Keratinocyte (primary cell): ENCODE measurements at regions not wholly inside any gene's neighbourhood (a gene's known extent, or its start where the extent isn't known, plus 50 kb on each side); places are given as distances from the start of the nearest gene placed in this dataset.

Source experiments
- DNase-seq: peaks from one replicate; pipeline ENCODE4 v3.0.0-alpha.2; 2011; ENCODE audit warnings: low read depth, missing footprints, low spot score
- FAIRE-seq: peaks from 2 replicates; lab custom pipeline; 2011; peaks lifted over from hg19 to GRCh38; lab: Jason Lieb, UNC
- H2AFZ ChIP-seq: 2 replicates; pipeline ENCODE4 v1.6.0; 2012; ENCODE audit warnings: low read length, control low read depth, inconsistent platforms; ENCODE audit not compliant: control insufficient read depth
- H3K27ac ChIP-seq: 2 replicates; pipeline ENCODE4 v1.5.1; 2011; ENCODE audit warnings: low read length; ENCODE audit not compliant: control insufficient read depth, insufficient read depth
- H3K27me3 ChIP-seq: 3 replicates; pipeline ENCODE4 v1.6.0; 2011; ENCODE audit warnings: low read length; ENCODE audit not compliant: control insufficient read depth, insufficient read depth; ENCODE audit errors: extremely low read depth
- H3K36me3 ChIP-seq, 2 experiments: 2 replicates in 1 of 2; 3 replicates in 1 of 2; pipeline ENCODE4 v1.5.1; 2011; ENCODE audit warnings: low read length in 2 of 2, mild to moderate bottlenecking in 1 of 2; ENCODE audit not compliant: control insufficient read depth in 2 of 2, insufficient read depth in 2 of 2; ENCODE audit errors: extremely low read depth in 1 of 2
- H3K4me1 ChIP-seq: 3 replicates; pipeline ENCODE4 v1.5.1; 2011; ENCODE audit warnings: low read length; ENCODE audit not compliant: control insufficient read depth, insufficient read depth; ENCODE audit errors: extremely low read depth
- H3K4me2 ChIP-seq: 3 replicates; pipeline ENCODE4 v1.6.0; 2011; ENCODE audit warnings: low read depth, low read length; ENCODE audit not compliant: control insufficient read depth, insufficient read depth; ENCODE audit errors: extremely low read depth
- H3K4me3 ChIP-seq, 3 experiments: fragments of 200-600 bp in 1 of 3; sonication (generic) in 1 of 3; 2 replicates in 2 of 3; 3 replicates in 1 of 3; pipeline ENCODE4 v1.5.1; 2011 to 2016; ENCODE audit warnings: low read length in 3 of 3, mild to moderate bottlenecking in 3 of 3, control low read depth in 2 of 3, inconsistent platforms in 1 of 3, low read depth in 1 of 3, mixed read lengths in 1 of 3, mixed run types in 1 of 3, moderate library complexity in 1 of 3; ENCODE audit not compliant: control insufficient read depth in 2 of 3, insufficient read depth in 2 of 3; ENCODE audit errors: extremely low read depth in 1 of 3
- H3K79me2 ChIP-seq: 2 replicates; pipeline ENCODE4 v1.6.0; 2012; ENCODE audit warnings: low read length; ENCODE audit not compliant: control insufficient read depth, insufficient read depth
- H3K9ac ChIP-seq: 3 replicates; pipeline ENCODE4 v1.6.0; 2011; ENCODE audit warnings: low read length; ENCODE audit not compliant: control insufficient read depth, insufficient read depth; ENCODE audit errors: extremely low read depth
- H3K9me1 ChIP-seq: 3 replicates; pipeline ENCODE4 v1.6.0; 2011; ENCODE audit warnings: low read length; ENCODE audit not compliant: control insufficient read depth, insufficient read depth; ENCODE audit errors: extremely low read depth
- H3K9me3 ChIP-seq: 2 replicates; pipeline ENCODE4 v1.5.1; 2012; ENCODE audit warnings: low read depth, low read length; ENCODE audit not compliant: control insufficient read depth
- H4K20me1 ChIP-seq: 3 replicates; pipeline ENCODE4 v1.6.0; 2011; ENCODE audit warnings: low read length; ENCODE audit not compliant: control insufficient read depth, insufficient read depth; ENCODE audit errors: extremely low read depth
- CTCF ChIP-seq, 3 experiments: IDR thresholded peaks in 1 of 3; conservative IDR thresholded peaks in 1 of 3; optimal IDR thresholded peaks in 1 of 3; 2 replicates in 2 of 3; 3 replicates in 1 of 3; pipeline versions ENCODE3 to v1.5.1; 2011; ENCODE audit warnings: low read length in 3 of 3, mild to moderate bottlenecking in 3 of 3, moderate library complexity in 2 of 3, control low read depth in 1 of 3, inconsistent platforms in 1 of 3; ENCODE audit not compliant: insufficient read depth in 2 of 3; ENCODE audit errors: extremely low read depth in 1 of 3
- EZH2 ChIP-seq: IDR thresholded peaks from one replicate; pipeline ENCODE4 v1.6.1; 2012; ENCODE audit warnings: inconsistent platforms, mild to moderate bottlenecking, low read length, moderate library complexity
- dilution Hi-C: fragments of 300-500 bp; cut with MboI; formaldehyde crosslinking; loops from one replicate; pipeline ENCODE4 v1.7.0; 2020; ENCODE audit warnings: low sequenced_read_pairs; ENCODE audit not compliant: extremely low pct_ligation_motif_present

DNA sequence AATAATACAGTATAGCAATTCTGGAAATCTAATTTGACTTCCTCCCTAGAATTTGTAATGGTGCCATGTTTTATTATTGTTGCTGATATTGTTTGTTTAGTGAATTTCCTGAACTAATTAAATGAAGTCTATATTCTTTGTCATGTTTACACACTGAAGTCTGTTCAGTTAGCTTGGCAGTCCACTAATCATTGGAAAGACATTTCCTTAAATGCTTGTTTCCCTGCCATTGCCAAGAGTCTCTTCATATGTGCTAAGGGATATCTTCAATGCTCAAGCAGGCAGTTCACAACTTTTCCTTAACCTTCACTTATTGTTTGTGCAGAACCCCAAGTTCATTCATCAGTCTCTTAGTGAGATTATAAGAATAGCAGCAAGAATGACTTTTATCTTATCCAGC, 755.3 kb downstream of the INHBA start:
- H3K79me2 ChIP-seq: no peaks in the 10 kb centered on the region
- DNase-seq (no peak), FAIRE-seq (no peak)
- H3K9ac ChIP-seq: no peak overlapping the region
- H2AFZ ChIP-seq: no peak overlapping the region
- dilution Hi-C loops: no loop called here
- no peak overlapping the region for H3K4me3 ChIP-seq
- H3K36me3 ChIP-seq: no peaks in the 10 kb centered on the region
- no peak overlapping the region for H3K27ac ChIP-seq
- H3K27me3 ChIP-seq: no peaks in the 10 kb centered on the region
- peaks cover 10% of the 10 kb centered on the region for H3K4me1 ChIP-seq
- H4K20me1 ChIP-seq: no peaks in the 10 kb centered on the region
- no peak overlapping the region for H3K4me2 ChIP-seq
- H3K9me1 ChIP-seq: no peaks in the 10 kb centered on the region
- no peak for TF ChIP-seq EZH2
- peaks cover 3% of the 10 kb centered on the region for H3K9me3 ChIP-seq

- Histone ChIP-seq H3K27me3 (no peaks in the 10 kb centered on the region), H3K4me1 (peaks cover 10% of the 10 kb centered on the region), H3K9me3 (peaks cover 3% of the 10 kb centered on the region), H3K9ac (no peak overlapping the region), H3K4me3 (no peak overlapping the region), H3K79me2 (no peaks in the 10 kb centered on the region), H2AFZ (no peak overlapping the region), H3K36me3 (no peaks in the 10 kb centered on the region), H3K9me1 (no peaks in the 10 kb centered on the region), H3K27ac (no peak overlapping the region), H4K20me1 (no peaks in the 10 kb centered on the region), H3K4me2 (no peak overlapping the region)
- DNase-seq (no peak), FAIRE-seq (no peak)
- dilution Hi-C loops: no loop called here
- TF ChIP-seq CTCF (optimal IDR thresholded peaks at IDR 0.05 in 1 of 3, IDR thresholded peaks at IDR 0.05 in 1 of 3, conservative IDR thresholded peaks at IDR 0.05 in 1 of 3; ENCODE audit: extremely low read depth in 1 of 3, insufficient read depth in 2 of 3, low read length in 3 of 3): no peak
- TF ChIP-seq EZH2: no peak
These were observed 756.3 kb downstream of the INHBA start for GRCh38 chr7:40946549-40946948.

GRCh38 chr7:40945788-40946187, 757.1 kb downstream of the INHBA start:
- no peak for DNase-seq
- H3K4me1 ChIP-seq: peaks cover 10% of the 10 kb centered on the region
- H3K9me1 ChIP-seq: no peaks in the 10 kb centered on the region
- dilution Hi-C loops: no loop called here
- peak; percentile 43 for FAIRE-seq
- no peaks in the 10 kb centered on the region for H4K20me1 ChIP-seq
- H3K9me3 ChIP-seq: peaks cover 3% of the 10 kb centered on the region
- no peaks in the 10 kb centered on the region for H3K79me2 ChIP-seq
- no peaks in the 10 kb centered on the region for H3K27me3 ChIP-seq
- TF ChIP-seq EZH2: no peak
- no peak overlapping the region for H3K9ac ChIP-seq
- H3K36me3 ChIP-seq: no peaks in the 10 kb centered on the region
- H3K4me3 ChIP-seq: no peak overlapping the region
- H3K27ac ChIP-seq: no peak overlapping the region
- H2AFZ ChIP-seq: no peak overlapping the region
- H3K4me2 ChIP-seq: no peak overlapping the region
